IMR-90 (cell line): ENCODE measurements at regions not wholly inside any gene's neighbourhood (a gene's known extent, or its start where the extent isn't known, plus 50 kb on each side); places are given as distances from the start of the nearest gene placed in this dataset.

ENCODE experiments used
- BHLHE40 ChIP-seq: fragments of 150-350 bp; IDR thresholded peaks from 2 replicates; pipeline ENCODE4 v1.6.1; 2016; ENCODE audit warnings: mild to moderate bottlenecking, low read depth, low read length
- CEBPB ChIP-seq: IDR thresholded peaks from 2 replicates; pipeline ENCODE4 v1.6.1; 2012; ENCODE audit warnings: low read depth, low read length, improper control_type of control experiment
- CHD1 ChIP-seq: IDR thresholded peaks from 2 replicates; pipeline ENCODE4 v1.6.1; 2012; ENCODE audit warnings: low read depth, low read length, improper control_type of control experiment
- FOS ChIP-seq: fragments of 150-350 bp; IDR thresholded peaks from 2 replicates; pipeline ENCODE4 v1.6.1; 2016; ENCODE audit warnings: low read depth, low read length
- MAFK ChIP-seq: IDR thresholded peaks from 2 replicates; pipeline ENCODE4 v1.6.1; 2012; ENCODE audit warnings: low read depth, low read length, improper control_type of control experiment
- MAZ ChIP-seq: IDR thresholded peaks from 2 replicates; pipeline ENCODE4 v1.6.1; 2012; ENCODE audit warnings: low read depth, mild to moderate bottlenecking, low read length, improper control_type of control experiment, moderate library complexity, borderline replicate concordance
- MXI1 ChIP-seq: IDR thresholded peaks from 2 replicates; pipeline ENCODE4 v1.6.1; 2012; ENCODE audit warnings: low read depth, mild to moderate bottlenecking, low read length, moderate library complexity, borderline replicate concordance
- POLR2A ChIP-seq: IDR thresholded peaks from 2 replicates; pipeline ENCODE4 v1.6.1; 2012; ENCODE audit warnings: mild to moderate bottlenecking, low read depth, low read length
- RAD21 ChIP-seq: IDR thresholded peaks from 2 replicates; pipeline ENCODE4 v1.6.1; 2012; ENCODE audit warnings: low read length, improper control_type of control experiment
- RFX5 ChIP-seq: IDR thresholded peaks from 2 replicates; pipeline ENCODE4 v1.8.0; 2012; ENCODE audit warnings: low read depth, mild to moderate bottlenecking, low read length, moderate library complexity
- SMC3 ChIP-seq: fragments of 150-350 bp; IDR thresholded peaks from 2 replicates; pipeline ENCODE4 v1.6.1; 2016; ENCODE audit warnings: low read depth, mild to moderate bottlenecking, antibody characterized with exemption, low read length, moderate library complexity
- TF ChIP-seq, protein P1 (sequence below): conservative IDR thresholded peaks from 2 replicates; pipeline ENCODE4 v1.5.1; 2012; ENCODE audit warnings: mild to moderate bottlenecking, low read depth, low read length, improper control_type of control experiment
- TF ChIP-seq, protein P2 (sequence below): fragments of 150-350 bp; IDR thresholded peaks from 2 replicates; pipeline ENCODE4 v1.6.1; 2016; ENCODE audit warnings: low read depth, mild to moderate bottlenecking, low read length, moderate library complexity, borderline replicate concordance
- TF ChIP-seq, protein P3 (sequence below): fragments of 150-350 bp; IDR thresholded peaks from 2 replicates; pipeline ENCODE4 v1.6.1; 2017; ENCODE audit warnings: mild to moderate bottlenecking, antibody characterized with exemption, low read length, low read depth

DNA sequence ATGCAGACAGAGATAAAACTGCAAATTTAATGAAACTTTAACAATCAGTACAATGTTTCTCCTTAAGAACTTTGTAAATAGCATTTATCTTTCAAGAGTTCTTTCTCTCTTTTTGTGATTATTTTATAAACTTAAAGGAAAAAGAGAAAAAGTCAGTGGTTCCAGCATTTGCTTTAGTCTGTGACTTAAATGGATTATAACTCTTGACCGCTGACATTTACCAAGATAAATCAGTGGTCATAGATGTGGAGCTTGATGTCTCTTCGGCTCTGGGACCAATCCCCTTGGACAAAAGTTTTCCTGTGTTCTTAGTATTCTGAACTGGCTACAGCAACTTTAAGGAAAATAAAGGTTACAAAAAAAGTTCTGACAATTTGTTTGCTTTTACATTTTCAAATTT lies 162.6 kb downstream of the TM9SF2 start:
- TF ChIP-seq, protein P1, sequence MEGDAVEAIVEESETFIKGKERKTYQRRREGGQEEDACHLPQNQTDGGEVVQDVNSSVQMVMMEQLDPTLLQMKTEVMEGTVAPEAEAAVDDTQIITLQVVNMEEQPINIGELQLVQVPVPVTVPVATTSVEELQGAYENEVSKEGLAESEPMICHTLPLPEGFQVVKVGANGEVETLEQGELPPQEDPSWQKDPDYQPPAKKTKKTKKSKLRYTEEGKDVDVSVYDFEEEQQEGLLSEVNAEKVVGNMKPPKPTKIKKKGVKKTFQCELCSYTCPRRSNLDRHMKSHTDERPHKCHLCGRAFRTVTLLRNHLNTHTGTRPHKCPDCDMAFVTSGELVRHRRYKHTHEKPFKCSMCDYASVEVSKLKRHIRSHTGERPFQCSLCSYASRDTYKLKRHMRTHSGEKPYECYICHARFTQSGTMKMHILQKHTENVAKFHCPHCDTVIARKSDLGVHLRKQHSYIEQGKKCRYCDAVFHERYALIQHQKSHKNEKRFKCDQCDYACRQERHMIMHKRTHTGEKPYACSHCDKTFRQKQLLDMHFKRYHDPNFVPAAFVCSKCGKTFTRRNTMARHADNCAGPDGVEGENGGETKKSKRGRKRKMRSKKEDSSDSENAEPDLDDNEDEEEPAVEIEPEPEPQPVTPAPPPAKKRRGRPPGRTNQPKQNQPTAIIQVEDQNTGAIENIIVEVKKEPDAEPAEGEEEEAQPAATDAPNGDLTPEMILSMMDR: no peak
- TF ChIP-seq, protein P2, sequence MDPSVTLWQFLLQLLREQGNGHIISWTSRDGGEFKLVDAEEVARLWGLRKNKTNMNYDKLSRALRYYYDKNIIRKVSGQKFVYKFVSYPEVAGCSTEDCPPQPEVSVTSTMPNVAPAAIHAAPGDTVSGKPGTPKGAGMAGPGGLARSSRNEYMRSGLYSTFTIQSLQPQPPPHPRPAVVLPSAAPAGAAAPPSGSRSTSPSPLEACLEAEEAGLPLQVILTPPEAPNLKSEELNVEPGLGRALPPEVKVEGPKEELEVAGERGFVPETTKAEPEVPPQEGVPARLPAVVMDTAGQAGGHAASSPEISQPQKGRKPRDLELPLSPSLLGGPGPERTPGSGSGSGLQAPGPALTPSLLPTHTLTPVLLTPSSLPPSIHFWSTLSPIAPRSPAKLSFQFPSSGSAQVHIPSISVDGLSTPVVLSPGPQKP: no peak
- TF ChIP-seq RAD21: no peak
- TF ChIP-seq RFX5: no peak
- no peak for TF ChIP-seq MXI1
- no peak for TF ChIP-seq POLR2A
- TF ChIP-seq BHLHE40: no peak
- TF ChIP-seq, protein P3, sequence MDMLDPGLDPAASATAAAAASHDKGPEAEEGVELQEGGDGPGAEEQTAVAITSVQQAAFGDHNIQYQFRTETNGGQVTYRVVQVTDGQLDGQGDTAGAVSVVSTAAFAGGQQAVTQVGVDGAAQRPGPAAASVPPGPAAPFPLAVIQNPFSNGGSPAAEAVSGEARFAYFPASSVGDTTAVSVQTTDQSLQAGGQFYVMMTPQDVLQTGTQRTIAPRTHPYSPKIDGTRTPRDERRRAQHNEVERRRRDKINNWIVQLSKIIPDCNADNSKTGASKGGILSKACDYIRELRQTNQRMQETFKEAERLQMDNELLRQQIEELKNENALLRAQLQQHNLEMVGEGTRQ: no peak
- TF ChIP-seq FOS: no peak
- no peak for TF ChIP-seq CHD1
- TF ChIP-seq CEBPB: no peak
- no peak for TF ChIP-seq MAFK
- TF ChIP-seq SMC3: no peak
- no peak for TF ChIP-seq MAZ
